CD8-positive, alpha-beta memory T cell (primary cell): ENCODE measurements at regions not wholly inside any gene's neighbourhood (a gene's known extent, or its start where the extent isn't known, plus 50 kb on each side); places are given as distances from the start of the nearest gene placed in this dataset.
"Not testable (repeated sequence)": the region's sequence is repeated elsewhere in the genome, so short reads cannot be mapped to it uniquely, and the experiment has no call there.

Source experiments
- CTCF ChIA-PET: fragments of 350-600 bp; sonication (Branson Sonifier 250); formaldehyde crosslinking; loops from one replicate; lab custom pipeline; 2021; ENCODE audit warnings: antibody characterized with exemption; lab: Charles Lee
- POLR2A ChIA-PET: fragments of 350-600 bp; sonication (Branson Sonifier 250); formaldehyde crosslinking; loops from one replicate; lab custom pipeline; 2021; ENCODE audit warnings: antibody characterized with exemption; lab: Charles Lee
- DNase-seq, 5 donors: peaks; one replicate each; pipeline versions ENCODE4 v3.0.0 to v3.0.0-alpha.2; 2020 to 2022; ENCODE audit warnings: mixed read lengths in 1 of 5
- H3K27ac ChIP-seq: one replicate; pipeline ENCODE4 v1.7.0; 2013; ENCODE audit warnings: low read depth, mild to moderate bottlenecking, low read length, moderate library complexity
- H3K27me3 ChIP-seq: 2 replicates; pipeline ENCODE4 v1.7.0; 2013; ENCODE audit warnings: low read length, mild to moderate bottlenecking; ENCODE audit not compliant: insufficient read depth, poor library complexity, severe bottlenecking
- H3K36me3 ChIP-seq: 2 replicates; pipeline ENCODE4 v1.7.0; 2013; ENCODE audit warnings: mild to moderate bottlenecking, low read length, moderate library complexity; ENCODE audit not compliant: insufficient read depth
- H3K4me1 ChIP-seq: 2 replicates; pipeline ENCODE4 v1.7.0; 2013; ENCODE audit warnings: mild to moderate bottlenecking, low read length, moderate library complexity; ENCODE audit not compliant: insufficient read depth
- H3K4me3 ChIP-seq: 2 replicates; pipeline ENCODE4 v1.7.0; 2013; ENCODE audit warnings: mild to moderate bottlenecking, low read length
- H3K9me3 ChIP-seq: 2 replicates; pipeline ENCODE4 v1.7.0; 2013; ENCODE audit warnings: mild to moderate bottlenecking, low read length
- H3K27ac Mint-ChIP-seq, 8 donors: one replicate each; pipeline ENCODE4 v1.8.0; 2020 to 2021; ENCODE audit warnings: mixed read lengths in 8 of 8, mild to moderate bottlenecking in 6 of 8, inconsistent platforms in 3 of 8, moderate library complexity in 3 of 8
- H3K27me3 Mint-ChIP-seq, 2 donors: one replicate each; pipeline ENCODE4 v1.8.0; 2020 to 2021; ENCODE audit warnings: mixed read lengths in 2 of 2, mild to moderate bottlenecking in 1 of 2, moderate library complexity in 1 of 2
- H3K36me3 Mint-ChIP-seq, 3 donors: one replicate each; pipeline ENCODE4 v1.8.0; 2020 to 2021; ENCODE audit warnings: mixed read lengths in 3 of 3, inconsistent platforms in 1 of 3, mild to moderate bottlenecking in 1 of 3
- H3K4me1 Mint-ChIP-seq, 3 donors: one replicate each; pipeline ENCODE4 v1.8.0; 2020 to 2021; ENCODE audit warnings: mixed read lengths in 3 of 3, inconsistent platforms in 1 of 3, mild to moderate bottlenecking in 1 of 3
- H3K4me3 Mint-ChIP-seq, 7 donors: one replicate each; pipeline ENCODE4 v1.8.0; 2020 to 2021; ENCODE audit warnings: mixed read lengths in 7 of 7, mild to moderate bottlenecking in 6 of 7, moderate library complexity in 4 of 7, inconsistent platforms in 2 of 7
- H3K9me3 Mint-ChIP-seq, 5 donors: one replicate each; pipeline ENCODE4 v1.8.0; 2020 to 2022; ENCODE audit warnings: mixed read lengths in 5 of 5, mild to moderate bottlenecking in 3 of 5, moderate library complexity in 2 of 5, inconsistent platforms in 1 of 5

- H3K27me3 Mint-ChIP-seq, DNase-seq, H3K4me1 ChIP-seq, H3K36me3 ChIP-seq, H3K27me3 ChIP-seq, H3K4me3 ChIP-seq, H3K27ac Mint-ChIP-seq, H3K27ac ChIP-seq, H3K4me1 Mint-ChIP-seq, H3K9me3 ChIP-seq, POLR2A ChIA-PET, H3K36me3 Mint-ChIP-seq, H3K9me3 Mint-ChIP-seq, CTCF ChIA-PET: not testable (repeated sequence)
- peak overlapping the region in 2 of 7 donors; percentile 11 for H3K4me3 Mint-ChIP-seq
Observed at GRCh38 chr1:83455753-83456152, 543.2 kb downstream of the TTLL7 start.

DNA sequence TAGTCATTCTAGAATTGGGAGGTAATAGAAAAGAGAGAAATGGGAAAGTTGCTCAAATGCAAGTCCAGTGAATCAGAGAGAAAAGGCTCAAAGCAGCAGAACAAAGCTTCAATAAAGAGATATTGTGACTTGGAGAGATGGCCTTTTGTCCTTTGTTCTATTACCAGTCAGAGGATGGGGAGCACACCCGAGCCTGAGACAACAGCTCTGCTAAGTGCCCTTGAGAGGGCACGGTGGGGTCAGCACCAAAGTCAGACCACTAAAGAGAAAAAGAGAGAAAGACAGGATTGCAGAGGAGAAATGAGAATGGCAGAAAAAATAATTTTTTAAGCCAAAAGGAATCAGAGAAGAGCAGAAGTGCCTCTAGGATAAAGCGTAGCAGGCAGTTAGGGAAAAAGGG, 553.1 kb downstream of the TTLL7 start:
- H3K4me1 ChIP-seq, DNase-seq, H3K27me3 Mint-ChIP-seq, H3K9me3 ChIP-seq, H3K36me3 ChIP-seq, H3K9me3 Mint-ChIP-seq, H3K27me3 ChIP-seq, H3K4me3 Mint-ChIP-seq, H3K4me1 Mint-ChIP-seq, H3K36me3 Mint-ChIP-seq, H3K4me3 ChIP-seq, CTCF ChIA-PET, H3K27ac ChIP-seq, POLR2A ChIA-PET, H3K27ac Mint-ChIP-seq: not testable (repeated sequence)

DNA sequence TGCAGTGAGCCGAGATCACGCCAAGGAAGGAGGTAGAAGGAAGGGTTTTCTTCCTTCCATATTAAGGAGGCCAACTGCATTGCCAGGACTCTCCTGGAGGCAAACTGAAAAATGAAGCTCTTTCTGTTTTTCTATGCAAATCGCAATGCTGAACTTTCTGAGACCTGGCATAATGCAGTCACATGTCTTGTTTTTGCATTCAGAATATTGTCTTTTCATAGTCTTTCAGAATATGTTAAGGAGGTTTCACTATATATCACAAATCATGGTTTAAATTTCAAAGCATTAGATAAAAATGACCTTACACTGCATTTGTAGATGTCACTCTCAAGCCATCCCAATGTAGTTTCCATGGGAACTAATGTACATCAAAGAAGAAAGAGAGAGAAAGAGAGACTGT, 556.5 kb downstream of the TTLL7 start:
- H3K27me3 ChIP-seq, H3K4me1 Mint-ChIP-seq, DNase-seq, H3K27ac Mint-ChIP-seq, H3K4me1 ChIP-seq, H3K27me3 Mint-ChIP-seq, CTCF ChIA-PET, H3K27ac ChIP-seq, H3K9me3 ChIP-seq, POLR2A ChIA-PET, H3K36me3 Mint-ChIP-seq, H3K4me3 ChIP-seq, H3K4me3 Mint-ChIP-seq, H3K36me3 ChIP-seq, H3K9me3 Mint-ChIP-seq: not testable (repeated sequence)

GRCh38 chr1:83440586-83440985, 558.3 kb downstream of the TTLL7 start:
- H3K4me1 Mint-ChIP-seq, H3K27me3 Mint-ChIP-seq, POLR2A ChIA-PET, H3K4me1 ChIP-seq, H3K4me3 Mint-ChIP-seq, H3K27ac Mint-ChIP-seq, H3K9me3 Mint-ChIP-seq, H3K36me3 Mint-ChIP-seq, H3K36me3 ChIP-seq, DNase-seq, H3K9me3 ChIP-seq, H3K27me3 ChIP-seq, H3K4me3 ChIP-seq, CTCF ChIA-PET, H3K27ac ChIP-seq: not testable (repeated sequence)

GRCh38 chr1:83440021-83440420, 558.9 kb downstream of the TTLL7 start:
- H3K27me3 ChIP-seq, H3K36me3 Mint-ChIP-seq, H3K27ac Mint-ChIP-seq, H3K36me3 ChIP-seq, H3K27ac ChIP-seq, H3K27me3 Mint-ChIP-seq, H3K9me3 Mint-ChIP-seq, H3K4me1 Mint-ChIP-seq, H3K9me3 ChIP-seq, H3K4me3 ChIP-seq, H3K4me3 Mint-ChIP-seq, CTCF ChIA-PET, POLR2A ChIA-PET, H3K4me1 ChIP-seq, DNase-seq: not testable (repeated sequence)

- H3K4me3 Mint-ChIP-seq, H3K9me3 ChIP-seq, H3K4me1 Mint-ChIP-seq, H3K27ac ChIP-seq, H3K36me3 ChIP-seq, CTCF ChIA-PET, H3K4me3 ChIP-seq, POLR2A ChIA-PET, DNase-seq, H3K36me3 Mint-ChIP-seq, H3K9me3 Mint-ChIP-seq, H3K27me3 Mint-ChIP-seq, H3K27ac Mint-ChIP-seq, H3K4me1 ChIP-seq, H3K27me3 ChIP-seq: not testable (repeated sequence)
Observed at GRCh38 chr1:83438316-83438715, 560.6 kb downstream of the TTLL7 start.

GRCh38 chr1:83435336-83435735, 563.6 kb downstream of the TTLL7 start:
- POLR2A ChIA-PET, H3K9me3 ChIP-seq, H3K4me1 Mint-ChIP-seq, H3K27me3 ChIP-seq, H3K36me3 ChIP-seq, H3K27me3 Mint-ChIP-seq, H3K27ac Mint-ChIP-seq, CTCF ChIA-PET, H3K27ac ChIP-seq, H3K9me3 Mint-ChIP-seq, H3K36me3 Mint-ChIP-seq, H3K4me3 ChIP-seq, H3K4me3 Mint-ChIP-seq, H3K4me1 ChIP-seq, DNase-seq: not testable (repeated sequence)

- H3K36me3 Mint-ChIP-seq, H3K27ac ChIP-seq, H3K27me3 ChIP-seq, H3K9me3 ChIP-seq, CTCF ChIA-PET, H3K27me3 Mint-ChIP-seq, H3K36me3 ChIP-seq, H3K27ac Mint-ChIP-seq, POLR2A ChIA-PET, H3K4me1 ChIP-seq, DNase-seq, H3K4me1 Mint-ChIP-seq, H3K9me3 Mint-ChIP-seq, H3K4me3 ChIP-seq, H3K4me3 Mint-ChIP-seq: not testable (repeated sequence)
Observed at GRCh38 chr1:83427566-83427965, 571.4 kb downstream of the TTLL7 start.

GRCh38 chr1:83423382-83423781, 575.5 kb downstream of the TTLL7 start:
- H3K9me3 Mint-ChIP-seq, H3K27ac ChIP-seq, H3K9me3 ChIP-seq, H3K27me3 Mint-ChIP-seq, H3K27ac Mint-ChIP-seq, DNase-seq, H3K4me1 ChIP-seq, CTCF ChIA-PET, H3K36me3 Mint-ChIP-seq, H3K36me3 ChIP-seq, H3K4me3 Mint-ChIP-seq, POLR2A ChIA-PET, H3K4me1 Mint-ChIP-seq, H3K27me3 ChIP-seq, H3K4me3 ChIP-seq: not testable (repeated sequence)
